Activated CD8-positive, alpha-beta memory T cell treated with anti-CD3 and anti-CD28 coated beads, Interleukin-2, amount 50 U/mL, for 48 hours (primary cell): ENCODE measurements at regions not wholly inside any gene's neighbourhood (a gene's known extent, or its start where the extent isn't known, plus 50 kb on each side); places are given as distances from the start of the nearest gene placed in this dataset.

Experiments
- DNase-seq: peaks from one replicate; pipeline ENCODE4 v3.0.0-alpha.2; 2020

- DNase-seq = no peak
Measured at GRCh38 chr2:16870491-16871076, 204.9 kb upstream of the CYRIA start.

GRCh38 chr2:16869711-16870110 lies 204.1 kb upstream of the CYRIA start:
- DNase-seq = no peak

GRCh38 chr2:16862471-16862870 lies 196.8 kb upstream of the CYRIA start:
- DNase-seq = no peak

- DNase-seq = no peak
Measured at GRCh38 chr2:16861530-16861929, 195.9 kb upstream of the CYRIA start.

GRCh38 chr2:16861111-16861510 lies 195.5 kb upstream of the CYRIA start:
- no peak for DNase-seq

- no peak for DNase-seq
Measured at GRCh38 chr2:16860627-16861026, 195.0 kb upstream of the CYRIA start.

GRCh38 chr2:16855183-16855582 lies 189.5 kb upstream of the CYRIA start:
- no peak for DNase-seq

- DNase-seq = no peak
Measured at GRCh38 chr2:16853088-16853487, 187.5 kb upstream of the CYRIA start.

GRCh38 chr2:16852651-16853050 lies 187.0 kb upstream of the CYRIA start:
- DNase-seq = no peak

- DNase-seq = no peak
Measured at GRCh38 chr2:16851126-16851525, 185.5 kb upstream of the CYRIA start.

- no peak for DNase-seq
Measured at GRCh38 chr2:16840496-16841172, 175.0 kb upstream of the CYRIA start.

- DNase-seq = no peak
Measured at GRCh38 chr2:16832910-16833309, 167.3 kb upstream of the CYRIA start.

GRCh38 chr2:16828828-16829160 lies 163.2 kb upstream of the CYRIA start:
- no peak for DNase-seq

GRCh38 chr2:16828044-16828827 lies 162.6 kb upstream of the CYRIA start:
- no peak for DNase-seq

- no peak for DNase-seq
Measured at GRCh38 chr2:16824472-16824871, 158.8 kb upstream of the CYRIA start.

GRCh38 chr2:16821692-16822091 lies 156.1 kb upstream of the CYRIA start:
- DNase-seq = no peak

- no peak for DNase-seq
Measured at GRCh38 chr2:16818203-16818556, 152.5 kb upstream of the CYRIA start.

GRCh38 chr2:16817305-16818202 lies 151.9 kb upstream of the CYRIA start:
- no peak for DNase-seq

GRCh38 chr2:16816522-16816921 lies 150.9 kb upstream of the CYRIA start:
- no peak for DNase-seq

- no peak for DNase-seq
Measured at GRCh38 chr2:16816016-16816415, 150.4 kb upstream of the CYRIA start.

GRCh38 chr2:16813593-16813992 lies 148.0 kb upstream of the CYRIA start:
- DNase-seq = no peak

GRCh38 chr2:16798472-16798871 lies 132.8 kb upstream of the CYRIA start:
- DNase-seq = no peak

GRCh38 chr2:16791496-16791895 lies 125.9 kb upstream of the CYRIA start:
- no peak for DNase-seq
